B cell (primary cell): ENCODE measurements at regions not wholly inside any gene's neighbourhood (a gene's known extent, or its start where the extent isn't known, plus 50 kb on each side); places are given as distances from the start of the nearest gene placed in this dataset.

ENCODE experiments used
- CTCF ChIP-seq: fragments of 200-600 bp; IDR thresholded peaks from one replicate; pipeline ENCODE4 v1.8.0; 2022; ENCODE audit warnings: antibody characterized with exemption, mild to moderate bottlenecking
- EZH2 ChIP-seq: IDR thresholded peaks from 2 replicates; pipeline ENCODE4 v1.6.1; 2012; ENCODE audit warnings: borderline replicate concordance, low read depth, mild to moderate bottlenecking, moderate library complexity, low read length; ENCODE audit not compliant: insufficient read depth, poor library complexity, severe bottlenecking

- TF ChIP-seq EZH2 = no peak
- no peak for TF ChIP-seq CTCF
These were observed 137.4 kb upstream of the CDH4 start for GRCh38 chr20:61114493-61115175.
